CD1c-positive myeloid dendritic cell (primary cell): ENCODE measurements at regions not wholly inside any gene's neighbourhood (a gene's known extent, or its start where the extent isn't known, plus 50 kb on each side); places are given as distances from the start of the nearest gene placed in this dataset.
"Not testable (repeated sequence)": the region's sequence is repeated elsewhere in the genome, so short reads cannot be mapped to it uniquely, and the experiment has no call there.

ENCODE experiments used
- DNase-seq: peaks from one replicate; pipeline ENCODE4 v3.0.0-alpha.2; 2016; ENCODE audit errors: extremely low spot score

GRCh38 chr14:89533136-89533535, 116.1 kb upstream of the FOXN3 start:
- DNase-seq: no peak

GRCh38 chr14:89531661-89532335, 114.8 kb upstream of the FOXN3 start:
- no peak for DNase-seq

DNA sequence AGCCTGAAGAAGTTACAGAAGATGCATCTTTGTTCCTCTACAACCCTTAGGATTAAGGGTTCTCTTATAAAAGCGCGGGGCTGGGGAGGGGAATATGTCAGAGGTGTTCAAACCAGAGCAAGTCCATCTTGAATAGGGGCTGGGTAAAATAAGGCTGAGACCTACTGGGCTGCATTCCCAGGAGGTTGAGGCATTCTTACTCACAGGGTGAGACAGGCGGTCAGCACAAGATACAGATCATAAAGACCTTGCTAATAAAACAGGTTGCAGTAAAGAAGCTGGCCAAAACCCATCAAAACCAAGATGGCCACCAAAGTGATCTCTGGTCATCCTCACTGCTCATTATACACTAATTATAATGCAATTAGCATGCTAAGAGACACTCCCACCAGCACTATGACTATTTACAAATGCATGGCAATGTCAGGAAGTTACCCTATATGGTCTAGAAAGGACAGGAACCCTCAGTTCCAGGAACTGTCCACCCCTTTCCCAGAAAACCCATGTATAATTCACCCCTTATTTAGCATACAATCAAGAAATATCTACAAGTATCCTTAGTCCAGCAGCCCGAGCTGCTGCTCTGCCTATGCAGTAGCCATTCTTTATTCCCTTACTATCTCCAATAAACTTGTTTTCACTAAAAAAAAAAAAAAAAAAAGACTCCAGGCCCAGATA, 108.1 kb upstream of the FOXN3 start:
- no peak for DNase-seq

GRCh38 chr14:89524412-89524811, 107.4 kb upstream of the FOXN3 start:
- DNase-seq: no peak

DNA sequence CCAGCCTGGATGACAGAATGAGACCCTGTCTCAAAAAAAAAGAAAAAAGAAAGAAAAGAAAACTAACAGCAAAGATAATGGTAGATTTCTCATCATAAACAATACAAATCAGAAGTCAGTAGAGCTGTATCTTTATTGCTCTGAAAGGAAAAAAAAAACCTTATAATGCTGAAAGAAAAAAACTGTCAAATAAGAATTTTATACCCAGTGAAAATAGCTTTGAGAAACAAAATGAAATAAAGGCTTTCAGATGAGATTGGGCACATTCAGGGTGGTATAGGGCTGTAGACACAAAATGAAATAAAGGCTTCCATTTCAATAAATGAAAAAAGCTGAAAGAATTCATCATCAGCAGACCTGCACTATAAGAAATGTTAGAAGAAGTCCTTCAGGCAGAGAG, 105.0 kb upstream of the FOXN3 start:
- no peak for DNase-seq

GRCh38 chr14:89519040-89519439, 102.0 kb upstream of the FOXN3 start:
- no peak for DNase-seq

DNA sequence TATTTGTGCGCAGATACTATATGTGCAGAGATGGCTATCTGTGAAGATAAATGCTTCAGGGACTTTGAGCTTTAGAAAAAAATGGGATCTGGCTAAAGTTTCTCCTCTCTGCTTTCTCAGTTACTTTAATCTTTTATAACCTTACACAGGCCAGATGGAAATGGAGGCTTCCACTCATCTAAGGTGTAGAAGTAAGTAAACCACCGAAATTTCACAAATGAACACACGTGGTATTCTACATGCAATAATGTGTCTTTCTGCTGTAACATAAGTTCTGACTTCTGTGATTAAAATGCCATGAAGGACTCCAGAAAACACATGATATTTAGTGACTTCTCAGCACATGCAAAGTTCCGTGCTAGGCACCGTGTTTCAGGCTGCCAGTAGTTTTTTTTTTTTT, 99.1 kb upstream of the FOXN3 start:
- no peak for DNase-seq

DNA sequence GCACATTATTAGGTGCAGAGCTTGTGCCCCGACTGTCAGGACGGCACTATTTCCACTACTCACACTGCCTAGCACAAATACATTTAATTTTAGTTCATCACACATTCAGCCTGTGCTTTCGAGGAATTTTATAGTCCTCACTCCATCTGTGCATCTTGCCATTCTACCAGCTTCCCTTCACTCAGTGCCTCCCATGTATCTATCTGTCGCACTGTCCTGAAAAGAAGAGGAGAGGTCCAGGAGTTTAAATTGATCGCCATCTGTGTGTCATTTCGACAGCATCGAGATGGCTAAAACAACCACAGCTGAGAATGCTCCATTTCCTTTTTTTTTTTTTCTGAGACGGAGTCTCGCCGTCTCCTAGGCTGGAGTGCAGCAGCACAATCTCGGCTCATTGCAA, 97.6 kb upstream of the FOXN3 start:
- DNase-seq: no peak

- DNase-seq: no peak
Observed at GRCh38 chr14:89509891-89510290, 92.9 kb upstream of the FOXN3 start.

DNA sequence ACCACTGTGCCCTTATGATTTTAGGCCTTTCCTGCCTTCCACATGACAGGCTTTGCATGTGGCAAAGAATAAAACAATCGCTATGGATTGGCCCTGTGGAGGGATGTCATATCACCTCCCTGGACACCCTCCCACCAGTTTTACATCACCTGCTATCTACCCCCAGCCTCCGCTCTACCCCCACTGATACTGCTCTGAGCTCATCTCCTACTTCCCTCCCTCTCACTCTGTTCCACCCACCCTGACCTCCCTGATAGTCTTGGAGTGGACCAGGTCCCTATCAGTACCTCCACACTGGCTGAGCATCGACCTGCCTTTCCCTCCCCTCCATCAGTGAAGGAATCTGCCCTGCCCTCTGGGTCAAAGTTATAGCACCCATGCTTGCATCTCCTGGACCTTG, 91.8 kb upstream of the FOXN3 start:
- no peak for DNase-seq

- no peak for DNase-seq
Observed at GRCh38 chr14:89507926-89508460, 91.0 kb upstream of the FOXN3 start.

- peak; percentile 33 for DNase-seq
Observed at GRCh38 chr14:89507521-89507920, 90.5 kb upstream of the FOXN3 start.

DNA sequence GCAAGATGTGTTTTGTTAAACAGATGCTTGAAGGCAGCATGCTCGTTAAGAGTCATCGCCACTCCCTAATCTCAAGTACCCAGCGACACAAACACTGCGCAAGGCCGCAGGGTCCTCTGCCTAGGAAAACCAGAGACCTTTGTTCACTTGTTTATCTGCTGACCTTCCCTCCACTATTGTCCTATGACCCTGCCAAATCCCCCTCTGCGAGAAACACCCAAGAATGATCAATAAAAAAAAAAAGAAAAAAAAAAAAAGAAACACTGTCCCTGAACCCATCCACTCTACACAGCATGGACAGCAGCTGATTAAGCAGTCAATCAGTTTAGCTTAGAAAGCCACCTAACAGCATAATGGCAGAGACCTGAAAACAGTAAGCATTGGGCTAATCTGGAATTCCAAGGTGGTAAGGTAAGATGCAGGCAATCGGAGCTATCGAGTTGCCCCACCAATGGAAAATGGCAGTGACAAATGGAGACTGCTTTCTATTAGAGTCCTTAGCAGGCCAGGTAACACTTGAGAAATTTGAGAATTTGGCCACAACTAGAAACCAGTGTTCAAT, 89.9 kb upstream of the FOXN3 start:
- DNase-seq: not testable (repeated sequence)

GRCh38 chr14:89504602-89505313, 87.7 kb upstream of the FOXN3 start:
- DNase-seq: peak; percentile 85

DNA sequence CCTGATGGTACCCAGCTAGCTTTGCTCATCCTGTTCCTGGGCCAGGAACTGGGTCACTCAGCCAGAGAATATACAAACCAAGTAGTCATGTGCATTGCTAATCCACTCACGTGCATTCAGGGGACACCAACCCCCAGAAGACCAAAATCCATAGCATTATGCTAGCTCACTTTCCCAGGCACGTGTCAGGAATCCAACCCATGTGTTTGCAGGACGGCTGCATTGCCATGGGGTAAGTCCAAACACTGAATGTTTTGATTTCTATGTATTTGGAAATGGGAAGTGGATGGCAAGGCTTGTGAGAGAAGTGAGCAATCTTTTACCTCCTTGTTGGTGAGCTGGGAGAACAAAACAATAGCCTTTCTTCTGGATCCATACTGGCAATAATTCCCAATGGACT, 87.1 kb upstream of the FOXN3 start:
- peak; percentile 76 for DNase-seq

GRCh38 chr14:89503431-89503996, 86.5 kb upstream of the FOXN3 start:
- DNase-seq: peak; percentile 49

DNA sequence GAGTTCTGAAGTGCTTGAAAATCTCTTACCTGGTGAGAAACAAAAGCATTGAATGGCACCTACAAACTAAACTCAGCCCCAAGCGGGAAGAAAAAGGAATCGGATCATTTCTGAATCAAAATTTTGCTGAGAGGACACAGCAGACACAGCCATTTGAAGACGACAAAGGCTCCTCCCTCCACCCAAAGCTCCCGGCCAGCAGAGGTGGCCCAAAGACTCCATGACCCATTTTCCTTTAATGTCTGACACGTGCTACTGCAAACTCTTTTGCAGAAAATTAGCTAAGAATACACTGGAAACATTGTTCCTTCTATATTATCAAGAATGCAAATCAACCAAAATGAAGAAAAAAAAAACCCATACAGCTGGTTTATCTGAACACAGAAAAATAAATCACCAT, 85.9 kb upstream of the FOXN3 start:
- no peak for DNase-seq

DNA sequence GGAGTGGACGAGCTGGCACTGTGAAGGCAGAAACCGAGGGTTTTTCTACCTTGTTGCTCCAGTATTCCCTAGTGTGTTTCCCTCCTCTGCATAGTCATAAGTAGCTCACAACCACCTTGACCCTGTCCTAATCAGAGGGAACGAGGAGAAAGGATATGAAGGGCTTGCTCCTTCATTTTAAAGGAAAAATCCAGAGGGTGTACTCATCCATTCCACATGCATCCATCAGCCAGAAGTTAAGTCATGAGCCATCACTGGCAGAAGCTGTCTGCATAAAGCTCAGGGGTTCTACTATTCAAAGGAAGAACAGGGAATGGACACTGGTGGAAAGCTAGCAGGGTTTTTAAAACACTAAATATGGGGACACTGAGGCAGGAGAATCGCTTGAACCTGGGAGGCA, 84.3 kb upstream of the FOXN3 start:
- no peak for DNase-seq

- DNase-seq: no peak
Observed at GRCh38 chr14:89500303-89500702, 83.3 kb upstream of the FOXN3 start.

DNA sequence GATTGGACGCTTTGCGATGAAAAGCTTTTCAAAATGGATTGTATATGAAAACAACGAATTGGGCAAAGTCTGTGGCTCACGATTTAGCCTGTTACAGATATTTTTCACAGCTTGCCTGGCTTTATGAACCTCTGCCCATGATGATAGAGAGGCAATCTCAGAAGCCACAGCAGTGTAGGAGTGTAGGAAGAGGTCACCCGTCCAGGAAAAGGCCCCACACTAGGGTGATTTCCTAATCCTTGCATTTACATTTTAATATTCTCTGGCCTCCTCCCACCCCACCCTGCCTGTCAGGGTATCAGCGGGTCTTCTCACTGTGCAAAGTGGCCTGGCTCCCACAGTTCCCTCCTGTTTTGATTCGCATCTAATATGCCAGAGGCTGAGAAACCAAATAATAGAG, 81.8 kb upstream of the FOXN3 start:
- peak; percentile 20 for DNase-seq

DNA sequence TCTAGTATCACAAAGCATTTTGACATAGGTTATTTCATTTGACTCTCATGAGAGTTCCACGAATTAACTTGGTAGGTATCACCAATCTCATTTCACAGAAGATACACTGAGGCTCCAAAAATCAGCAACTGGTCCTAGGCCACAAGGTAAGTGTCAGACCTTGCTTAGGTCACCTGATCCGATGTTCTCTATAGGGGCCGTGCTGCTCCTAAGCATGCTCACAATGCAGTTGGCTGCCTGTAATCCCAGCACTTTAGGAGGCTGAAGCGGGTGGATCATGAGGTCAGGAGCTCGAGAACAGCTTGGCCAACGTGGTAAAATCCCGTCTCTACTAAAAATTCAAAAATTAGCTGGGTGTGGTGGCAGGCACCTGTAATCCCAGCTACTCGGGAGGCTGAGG, 78.7 kb upstream of the FOXN3 start:
- DNase-seq: no peak
